Stimulated activated CD4-positive, alpha-beta T cell treated with anti-CD3 and anti-CD28 coated beads, Interleukin-2, amount 100 ng/mL, for 24 hours (primary cell): ENCODE measurements at regions not wholly inside any gene's neighbourhood (a gene's known extent, or its start where the extent isn't known, plus 50 kb on each side); places are given as distances from the start of the nearest gene placed in this dataset.

ENCODE experiments used
- DNase-seq, 2 donors: peaks; one replicate each; pipeline ENCODE4 v3.0.0-alpha.2; 2020

GRCh38 chr6:33921745-33922144, 117.9 kb upstream of the MLN start:
- no peak for DNase-seq

- DNase-seq, result no peak
Measured at GRCh38 chr6:33918175-33918695, 114.4 kb upstream of the MLN start.

- no peak for DNase-seq
Measured at GRCh38 chr6:33915134-33915533, 111.3 kb upstream of the MLN start.

GRCh38 chr6:33914645-33915044, 110.8 kb upstream of the MLN start:
- peak; percentile 42 to 46 for DNase-seq

GRCh38 chr6:33912195-33912594, 108.4 kb upstream of the MLN start:
- DNase-seq, result no peak

- DNase-seq, result no peak
Measured at GRCh38 chr6:33911488-33911887, 107.7 kb upstream of the MLN start.

GRCh38 chr6:33910594-33910993, 106.8 kb upstream of the MLN start:
- DNase-seq, result no peak

- DNase-seq, result no peak
Measured at GRCh38 chr6:33909737-33910136, 105.9 kb upstream of the MLN start.

- no peak for DNase-seq
Measured at GRCh38 chr6:33908025-33908424, 104.2 kb upstream of the MLN start.

- DNase-seq, result no peak
Measured at GRCh38 chr6:33907227-33907626, 103.4 kb upstream of the MLN start.

- DNase-seq, result no peak
Measured at GRCh38 chr6:33906439-33906838, 102.6 kb upstream of the MLN start.

GRCh38 chr6:33905071-33905609, 101.3 kb upstream of the MLN start:
- DNase-seq, result peak in 1 of 2 donors; percentile 26

- no peak for DNase-seq
Measured at GRCh38 chr6:33904747-33905065, 100.9 kb upstream of the MLN start.

GRCh38 chr6:33904050-33904746, 100.4 kb upstream of the MLN start:
- peak; percentile 54 to 57 for DNase-seq

- no peak for DNase-seq
Measured at GRCh38 chr6:33903579-33903978, 99.8 kb upstream of the MLN start.

- no peak for DNase-seq
Measured at GRCh38 chr6:33902457-33902853, 98.7 kb upstream of the MLN start.

- DNase-seq, result no peak
Measured at GRCh38 chr6:33901822-33902456, 98.1 kb upstream of the MLN start.

- no peak for DNase-seq
Measured at GRCh38 chr6:33898771-33899170, 95.0 kb upstream of the MLN start.

GRCh38 chr6:33897189-33897780, 93.5 kb upstream of the MLN start:
- no peak for DNase-seq

GRCh38 chr6:33896391-33897188, 92.8 kb upstream of the MLN start:
- DNase-seq, result peak in 1 of 2 donors; percentile 21

- no peak for DNase-seq
Measured at GRCh38 chr6:33895988-33896387, 92.2 kb upstream of the MLN start.

GRCh38 chr6:33895296-33895695, 91.5 kb upstream of the MLN start:
- no peak for DNase-seq

GRCh38 chr6:33894438-33894837, 90.6 kb upstream of the MLN start:
- DNase-seq, result no peak
